Amygdala (tissue), 56 donors: ENCODE measurements at regions not wholly inside any gene's neighbourhood (a gene's known extent, or its start where the extent isn't known, plus 50 kb on each side); places are given as distances from the start of the nearest gene placed in this dataset.

Experiments used
- DNase-seq, 56 donors: peaks; one replicate each; lab custom pipeline; 2025; lab: John Stamatoyannopoulos, UW

DNA sequence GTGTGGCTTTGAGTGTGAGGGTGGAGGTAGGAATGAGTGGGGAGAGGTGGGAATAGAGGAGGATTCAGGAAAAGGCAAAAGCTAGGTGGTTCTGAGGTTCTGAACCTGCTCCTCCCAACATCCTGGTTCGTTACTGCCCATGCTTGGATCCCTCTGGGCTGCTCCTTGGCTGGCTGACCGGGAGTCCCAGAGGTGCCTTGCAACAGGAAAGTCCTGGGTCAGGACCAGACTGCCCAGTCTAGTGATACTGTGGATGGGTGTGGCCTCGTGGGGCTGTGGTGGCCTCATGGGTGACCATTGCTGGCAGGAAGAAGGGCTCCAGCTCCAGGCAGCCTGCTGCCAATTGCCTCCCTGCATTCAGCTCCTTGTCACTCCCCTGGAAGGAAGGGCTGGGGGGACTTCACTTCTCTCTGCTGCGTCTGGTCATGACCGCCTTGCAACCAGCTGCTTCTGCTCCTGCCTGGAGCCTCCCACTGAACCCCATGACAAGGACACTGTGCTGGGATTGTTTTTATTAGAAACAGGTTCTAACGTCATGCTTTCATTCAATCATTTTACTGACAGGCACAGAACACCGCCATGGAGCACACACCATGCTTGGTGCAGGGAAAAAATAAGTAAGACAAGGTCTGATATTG, 61.5 kb upstream of the UBL3 start:
- no peak for DNase-seq

DNA sequence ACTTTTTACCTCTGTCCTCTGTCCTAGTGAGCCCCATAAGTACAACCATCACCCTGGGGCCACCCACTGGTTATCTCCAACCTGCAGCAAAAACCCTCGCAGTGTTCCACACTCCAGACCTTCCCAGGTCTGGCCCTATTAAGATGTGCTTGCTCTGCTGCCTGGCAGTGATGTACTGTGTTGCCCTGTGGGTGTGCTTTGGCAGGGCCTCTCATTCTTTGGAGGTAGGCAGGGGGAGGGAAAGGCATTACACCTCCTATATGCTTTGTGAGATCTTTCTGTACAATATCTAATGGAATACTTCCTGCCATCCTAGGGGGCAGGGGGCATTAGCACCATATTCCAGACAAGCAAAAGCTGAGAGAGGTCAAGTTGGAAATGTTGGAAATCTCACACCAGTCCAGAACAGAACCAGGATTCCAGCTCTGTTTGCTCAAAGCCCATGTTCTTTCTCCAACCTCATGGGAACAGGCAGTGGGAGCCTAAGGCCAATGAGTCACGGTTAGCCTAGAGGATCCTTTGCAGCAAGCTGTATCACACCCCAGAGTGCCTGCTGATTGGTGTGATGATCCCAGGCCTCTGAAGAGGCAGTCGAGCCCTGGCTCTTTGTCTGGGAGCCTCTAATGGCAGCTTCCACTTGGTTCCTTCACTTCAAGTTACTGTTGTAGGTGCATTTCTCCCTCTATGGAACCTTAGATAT, 59.7 kb upstream of the UBL3 start:
- no peak for DNase-seq

DNA sequence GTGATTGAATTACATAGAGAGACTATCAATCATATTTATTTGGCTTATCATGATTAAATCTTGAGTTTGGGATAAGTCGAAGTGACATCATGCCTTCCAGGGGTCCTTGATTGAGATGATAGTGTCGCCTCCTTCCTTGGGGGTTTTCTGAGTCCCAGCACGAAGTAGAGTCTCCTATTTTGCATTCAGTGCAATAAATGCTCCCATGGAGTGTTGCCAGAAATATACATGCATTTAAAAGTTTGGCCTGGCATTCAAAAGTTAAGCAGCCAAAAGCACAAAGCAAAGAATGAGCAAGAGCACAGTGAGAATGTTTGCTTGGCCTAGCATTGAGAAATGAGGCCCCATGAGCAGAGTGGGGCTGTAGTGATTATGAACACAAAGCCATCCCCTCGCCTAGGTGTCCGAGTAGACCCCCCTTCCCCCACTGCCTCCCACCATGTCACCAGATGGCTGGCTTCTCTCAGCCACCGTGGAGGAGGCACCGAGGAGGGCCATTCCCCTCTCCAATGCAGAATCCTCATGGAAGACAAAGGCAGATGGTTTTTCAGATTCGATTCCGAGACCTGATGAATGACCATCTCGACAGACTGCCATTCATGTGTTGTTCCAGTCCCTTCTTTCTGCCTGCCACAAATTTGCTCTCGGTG, 58.8 kb upstream of the UBL3 start:
- DNase-seq = no peak

DNA sequence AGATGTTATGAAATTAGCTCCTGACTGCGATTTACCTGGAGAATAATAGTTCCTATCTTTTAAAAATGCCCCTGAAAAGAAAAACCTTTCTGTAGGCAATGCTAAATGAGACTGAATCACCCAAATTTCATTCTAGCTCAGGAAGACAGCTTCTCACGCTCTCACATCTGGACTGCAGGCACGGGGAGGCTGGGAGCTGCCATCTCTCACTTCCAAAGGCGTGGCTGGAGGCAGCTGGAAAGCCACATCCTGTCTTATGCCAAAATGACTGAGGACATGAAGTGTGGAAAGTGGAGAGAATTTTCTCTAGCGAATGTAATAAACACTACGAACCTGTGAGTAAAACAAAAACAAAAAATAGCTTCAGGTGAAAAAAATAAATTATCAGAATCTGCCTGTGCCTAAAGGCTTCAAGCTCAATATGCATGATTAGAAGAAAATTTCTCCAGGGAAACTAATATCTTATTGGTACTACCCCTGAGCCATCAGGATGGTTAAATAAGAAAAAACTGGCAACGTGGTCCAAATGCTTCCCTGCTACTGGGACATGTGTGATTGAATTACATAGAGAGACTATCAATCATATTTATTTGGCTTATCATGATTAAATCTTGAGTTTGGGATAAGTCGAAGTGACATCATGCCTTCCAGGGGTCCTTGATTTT, 58.1 kb upstream of the UBL3 start:
- DNase-seq = no peak

DNA sequence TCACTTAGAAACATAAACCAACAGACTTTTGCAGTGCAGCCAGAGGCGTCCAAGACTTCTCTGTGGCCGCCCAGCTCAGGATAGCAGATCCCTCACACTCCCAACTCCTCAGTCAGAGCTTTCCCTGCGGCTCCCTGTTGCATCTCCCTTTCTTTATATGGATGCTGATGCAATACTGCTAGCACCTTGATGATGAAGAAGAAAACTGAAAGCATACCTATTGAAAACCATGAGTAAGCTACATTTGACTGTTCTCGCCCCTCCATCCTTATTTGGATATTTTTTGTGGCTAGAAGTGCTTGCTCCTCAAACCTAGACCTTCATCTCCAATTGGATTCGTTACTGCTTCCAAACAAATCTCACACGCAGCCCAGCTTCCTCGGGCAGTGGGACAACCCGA, 57.3 kb upstream of the UBL3 start:
- no peak for DNase-seq

DNA sequence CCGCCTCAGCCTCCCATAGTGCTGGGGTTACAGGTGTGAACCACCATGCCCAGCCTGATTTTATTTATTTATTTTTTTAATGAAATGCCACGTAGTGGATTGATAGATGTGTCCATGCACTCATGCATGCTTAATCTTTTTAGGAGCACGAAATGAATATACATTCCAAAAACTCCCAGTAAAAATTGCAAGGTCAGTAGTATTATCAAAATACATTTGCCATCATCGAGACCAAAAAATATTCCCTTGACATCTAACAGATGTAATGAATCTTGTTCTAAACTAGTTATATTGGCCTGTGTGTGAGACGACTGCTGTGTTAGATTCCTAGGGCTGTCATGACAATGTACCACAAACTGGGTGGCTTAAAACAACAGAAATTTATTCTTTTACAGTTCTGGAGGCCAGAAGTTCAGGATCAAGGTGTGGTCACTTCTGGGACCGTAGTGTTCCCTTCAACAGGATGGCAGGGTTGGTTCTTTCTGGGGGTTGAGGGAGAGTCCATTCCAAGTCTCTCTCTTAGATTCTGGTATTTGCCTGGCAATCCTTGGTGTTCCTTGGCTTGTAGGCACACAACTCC, 56.1 kb upstream of the UBL3 start:
- no peak for DNase-seq

DNA sequence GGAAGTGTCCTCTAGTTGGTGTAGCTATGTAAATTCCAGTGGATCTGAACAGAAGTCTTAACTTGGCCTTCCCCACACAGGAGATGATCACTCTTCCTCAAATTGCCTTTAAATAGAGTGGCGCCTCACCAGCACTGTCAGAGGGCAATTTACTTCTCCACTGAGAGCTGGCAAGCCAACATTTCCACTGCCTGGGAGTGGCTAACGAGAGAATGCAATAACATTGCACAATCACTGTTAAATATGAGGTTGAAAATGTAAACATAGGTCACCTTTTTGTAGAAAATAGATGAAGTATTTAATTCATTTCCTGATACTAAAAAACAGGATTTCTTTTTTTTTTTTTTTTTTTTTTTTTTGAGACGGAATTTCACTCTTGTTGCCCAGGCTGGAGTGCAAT, 55.4 kb upstream of the UBL3 start:
- DNase-seq = peak in 3 of 56 donors; percentile 9 to 29 (median 20)

DNA sequence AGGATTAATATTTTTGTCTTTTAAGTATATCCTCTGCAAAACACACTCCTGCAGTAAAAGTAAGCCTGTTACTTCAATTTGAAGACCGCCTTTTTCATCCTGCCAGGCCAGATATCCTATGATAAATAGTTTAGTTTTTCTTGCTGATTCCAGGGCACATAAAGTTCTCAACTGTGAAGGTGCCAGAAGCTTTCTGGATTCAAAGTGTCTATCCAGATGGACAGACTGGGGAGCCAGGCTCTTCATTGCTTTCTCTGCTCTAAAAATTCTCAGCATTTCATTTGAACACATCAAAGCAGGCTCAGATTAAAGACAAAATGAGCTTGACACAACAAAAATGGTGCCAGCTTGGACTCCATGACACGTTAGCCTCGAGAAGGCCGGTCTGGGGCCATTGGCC, 53.6 kb upstream of the UBL3 start:
- DNase-seq = no peak

DNA sequence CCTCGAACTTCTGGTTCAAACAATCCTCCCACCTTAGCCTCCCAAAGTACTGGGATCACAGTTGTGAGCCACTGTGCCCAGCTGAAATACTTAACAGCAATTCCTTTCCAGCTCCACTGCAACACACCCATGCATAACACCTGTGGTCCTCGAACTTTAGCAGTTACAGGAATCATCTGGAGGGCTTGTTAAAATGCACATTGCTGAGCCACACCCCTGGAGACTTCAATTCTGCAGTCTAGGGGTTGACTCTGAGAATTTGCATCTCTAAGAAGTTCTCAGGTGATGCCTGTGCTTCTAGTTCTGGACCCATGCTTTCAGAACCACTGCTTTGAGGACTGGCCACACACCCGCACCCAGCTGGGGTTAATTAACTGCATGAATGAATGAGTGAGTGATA, 53.1 kb upstream of the UBL3 start:
- DNase-seq = no peak

DNA sequence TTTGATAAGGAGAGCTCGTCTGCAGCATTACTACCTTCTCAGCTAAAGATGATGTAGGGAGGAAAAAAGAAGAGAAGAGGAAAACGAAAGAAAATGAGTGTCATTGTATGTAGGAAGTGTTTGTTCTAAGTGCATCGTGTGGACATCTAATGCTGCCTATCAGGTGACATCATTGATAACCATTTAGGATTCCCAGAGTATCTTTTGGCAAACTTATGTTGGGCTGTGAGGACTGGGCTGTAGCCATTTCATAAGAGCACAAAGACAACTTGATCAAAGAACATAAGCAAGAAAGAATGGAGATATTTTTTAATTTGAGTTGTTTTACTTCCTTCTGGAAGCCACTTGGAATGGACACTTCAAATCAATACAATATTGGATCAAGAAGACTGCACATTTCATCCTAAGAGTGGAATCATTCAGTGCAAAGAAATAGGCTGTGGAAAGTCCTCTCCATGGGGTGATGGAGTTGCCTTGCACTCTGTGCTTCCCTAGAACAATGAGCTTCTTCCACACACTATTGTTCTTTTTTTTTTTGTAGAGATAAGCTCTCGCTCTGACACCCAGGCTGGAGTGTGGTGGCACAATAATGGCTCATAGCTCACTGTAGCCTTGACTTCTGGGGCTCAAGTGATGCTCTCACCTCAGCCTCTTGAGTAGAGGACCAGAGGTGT, 52.4 kb upstream of the UBL3 start:
- DNase-seq = no peak

DNA sequence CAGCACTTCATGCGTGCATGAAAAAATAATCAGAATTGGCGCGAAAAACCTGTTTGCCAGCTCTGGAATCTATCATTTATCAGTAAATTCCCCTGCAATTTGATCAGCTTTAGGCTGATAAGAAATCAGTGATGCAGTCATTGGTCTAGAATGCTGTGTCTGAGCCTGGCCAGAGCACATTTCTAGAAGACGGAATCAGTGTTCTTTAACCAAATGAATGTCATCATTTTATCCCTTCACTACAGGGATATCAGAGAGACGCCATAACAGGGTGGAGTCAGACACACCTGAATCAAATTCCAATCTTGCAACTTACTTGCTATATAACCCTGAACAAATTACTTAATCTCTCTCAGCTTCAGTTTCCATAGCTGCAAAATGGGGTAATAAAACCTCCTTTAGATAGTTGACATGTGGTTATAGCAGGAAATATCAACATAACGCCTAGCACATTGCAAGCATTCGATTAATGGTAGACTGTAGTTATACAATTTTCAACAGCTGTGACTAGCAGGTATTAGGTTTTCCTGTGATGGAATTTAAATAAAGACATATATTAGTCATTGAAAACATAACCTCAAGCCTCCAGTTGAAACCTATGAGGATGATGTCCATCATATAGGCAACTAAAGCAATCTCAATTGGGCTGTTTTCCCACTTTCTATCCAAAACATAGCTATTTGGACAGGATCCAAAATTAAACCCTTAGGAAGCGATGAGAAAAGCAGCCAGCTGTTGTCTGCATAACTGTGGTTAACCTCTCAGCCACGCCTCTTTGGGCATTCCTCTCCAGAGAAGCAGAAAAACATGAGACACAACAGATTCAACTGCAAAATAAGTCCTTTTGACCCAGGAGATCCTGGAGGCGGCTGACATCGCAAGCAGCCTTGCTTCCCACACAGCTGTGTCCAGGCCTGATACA, 51.6 kb upstream of the UBL3 start:
- no peak for DNase-seq
